ENCODE measurements at regions not wholly inside any gene's neighbourhood (a gene's known extent, or its start where the extent isn't known, plus 50 kb on each side); places are given as distances from the start of the nearest gene placed in this dataset.
"Not testable (repeated sequence)": the region's sequence is repeated elsewhere in the genome, so short reads cannot be mapped to it uniquely, and the experiment has no call there.

- DNase-seq (ENCODE audit: low read depth in 2 of 2), result no peak
These were observed 549.3 kb upstream of the CADM1 start for GRCh38 chr11:116053548-116053919.

- DNase-seq (ENCODE audit: low read depth in 2 of 2), result no peak
These were observed 548.7 kb upstream of the CADM1 start for GRCh38 chr11:116052603-116053547.

GRCh38 chr11:116051494-116051893, 547.3 kb upstream of the CADM1 start:
- DNase-seq (ENCODE audit: low read depth in 2 of 2), result no peak

- DNase-seq (ENCODE audit: low read depth in 2 of 2), result no peak
These were observed 545.2 kb upstream of the CADM1 start for GRCh38 chr11:116049383-116049782.

GRCh38 chr11:116046127-116046526, 541.9 kb upstream of the CADM1 start:
- DNase-seq (ENCODE audit: low read depth in 2 of 2), result no peak

- no peak for DNase-seq (ENCODE audit: low read depth in 2 of 2)
These were observed 540.7 kb upstream of the CADM1 start for GRCh38 chr11:116044941-116045340.

- no peak for DNase-seq (ENCODE audit: low read depth in 2 of 2)
These were observed 540.3 kb upstream of the CADM1 start for GRCh38 chr11:116044520-116044919.

GRCh38 chr11:116043857-116044256, 539.6 kb upstream of the CADM1 start:
- DNase-seq (ENCODE audit: low read depth in 2 of 2), result no peak

GRCh38 chr11:116043059-116043458, 538.8 kb upstream of the CADM1 start:
- DNase-seq (ENCODE audit: low read depth in 2 of 2), result not testable (repeated sequence)

- no peak for DNase-seq (ENCODE audit: low read depth in 2 of 2)
These were observed 537.9 kb upstream of the CADM1 start for GRCh38 chr11:116042146-116042545.

- DNase-seq (ENCODE audit: low read depth in 2 of 2), result no peak
These were observed 533.6 kb upstream of the CADM1 start for GRCh38 chr11:116037861-116038260.

GRCh38 chr11:116035977-116036376, 531.8 kb upstream of the CADM1 start:
- DNase-seq (ENCODE audit: low read depth in 2 of 2), result no peak

GRCh38 chr11:116033931-116034553, 529.8 kb upstream of the CADM1 start:
- DNase-seq (ENCODE audit: low read depth in 2 of 2), result no peak

GRCh38 chr11:116030697-116031331, 526.6 kb upstream of the CADM1 start:
- DNase-seq (ENCODE audit: low read depth in 2 of 2), result no peak

- not testable (repeated sequence) for DNase-seq (ENCODE audit: low read depth in 2 of 2)
These were observed 524.3 kb upstream of the CADM1 start for GRCh38 chr11:116028506-116028905.

GRCh38 chr11:115999437-115999836, 495.2 kb upstream of the CADM1 start:
- no peak for DNase-seq (ENCODE audit: low read depth in 2 of 2)

- no peak for DNase-seq (ENCODE audit: low read depth in 2 of 2)
These were observed 492.6 kb upstream of the CADM1 start for GRCh38 chr11:115996808-115997188.

- no peak for DNase-seq (ENCODE audit: low read depth in 2 of 2)
These were observed 492.1 kb upstream of the CADM1 start for GRCh38 chr11:115996125-115996807.

GRCh38 chr11:115993590-115993989, 489.4 kb upstream of the CADM1 start:
- DNase-seq (ENCODE audit: low read depth in 2 of 2), result no peak

GRCh38 chr11:115990004-115990447, 485.8 kb upstream of the CADM1 start:
- no peak for DNase-seq (ENCODE audit: low read depth in 2 of 2)

- no peak for DNase-seq (ENCODE audit: low read depth in 2 of 2)
These were observed 481.7 kb upstream of the CADM1 start for GRCh38 chr11:115985896-115986295.

GRCh38 chr11:115984228-115984627, 480.0 kb upstream of the CADM1 start:
- no peak for DNase-seq (ENCODE audit: low read depth in 2 of 2)

Data from activated CD8-positive, alpha-beta memory T cell treated with anti-CD3 and anti-CD28 coated beads for 4 hours (primary cell).